Nephron (organoid): ENCODE measurements at regions not wholly inside any gene's neighbourhood (a gene's known extent, or its start where the extent isn't known, plus 50 kb on each side); places are given as distances from the start of the nearest gene placed in this dataset.

ENCODE experiments used
- H3K27ac Mint-ChIP-seq, 3 experiments: 2 replicates each; pipeline ENCODE4 v1.8.0; 2020; ENCODE audit warnings: mixed read lengths in 3 of 3, mild to moderate bottlenecking in 2 of 3, moderate library complexity in 1 of 3
- H3K27me3 Mint-ChIP-seq: 2 replicates; pipeline ENCODE4 v1.8.0; 2021; ENCODE audit warnings: low read depth, mild to moderate bottlenecking, moderate library complexity, mixed read lengths
- H3K36me3 Mint-ChIP-seq: 2 replicates; pipeline ENCODE4 v1.8.0; 2020; ENCODE audit warnings: low read depth, mixed read lengths
- H3K4me1 Mint-ChIP-seq: 2 replicates; pipeline ENCODE4 v1.8.0; 2020; ENCODE audit warnings: mixed read lengths
- H3K4me3 Mint-ChIP-seq, 3 experiments: 2 replicates each; pipeline ENCODE4 v1.8.0; 2020; ENCODE audit warnings: mild to moderate bottlenecking in 3 of 3, mixed read lengths in 3 of 3, moderate library complexity in 2 of 3
- H3K9me3 Mint-ChIP-seq: 2 replicates; pipeline ENCODE4 v1.8.0; 2020; ENCODE audit warnings: mixed read lengths
- TF ChIP-seq, protein P1 (sequence below), 3 experiments: fragments of 200-600 bp; sonication (generic); IDR thresholded peaks; one replicate each; pipeline ENCODE4 v1.5.0; 2021; ENCODE audit warnings: antibody characterized with exemption in 3 of 3; ENCODE audit not compliant: unreplicated experiment in 3 of 3

DNA sequence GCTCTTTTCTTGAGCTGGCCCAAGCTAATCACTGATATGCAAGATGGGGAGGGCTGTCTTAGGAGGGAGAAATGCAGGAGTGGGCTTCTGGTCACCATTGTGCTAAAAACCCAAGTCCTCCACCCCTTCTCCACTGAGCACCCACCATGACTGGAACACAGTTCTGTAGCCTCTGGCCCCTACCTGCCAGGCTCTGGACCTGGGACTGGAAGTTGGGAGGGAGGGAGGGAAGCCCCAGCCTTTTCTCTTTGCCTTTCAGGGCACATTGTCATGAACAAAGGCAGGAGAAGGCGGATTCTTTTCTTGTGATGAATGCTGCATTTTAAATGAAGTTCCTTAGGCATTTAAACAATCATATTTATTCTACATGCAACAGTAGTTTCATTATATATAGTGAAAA lies 559.1 kb upstream of the TRPC7 start:
- H3K36me3 Mint-ChIP-seq, result no peaks in the 10 kb centered on the region
- H3K4me1 Mint-ChIP-seq, result peaks cover 7% of the 10 kb centered on the region
- TF ChIP-seq, protein P1, sequence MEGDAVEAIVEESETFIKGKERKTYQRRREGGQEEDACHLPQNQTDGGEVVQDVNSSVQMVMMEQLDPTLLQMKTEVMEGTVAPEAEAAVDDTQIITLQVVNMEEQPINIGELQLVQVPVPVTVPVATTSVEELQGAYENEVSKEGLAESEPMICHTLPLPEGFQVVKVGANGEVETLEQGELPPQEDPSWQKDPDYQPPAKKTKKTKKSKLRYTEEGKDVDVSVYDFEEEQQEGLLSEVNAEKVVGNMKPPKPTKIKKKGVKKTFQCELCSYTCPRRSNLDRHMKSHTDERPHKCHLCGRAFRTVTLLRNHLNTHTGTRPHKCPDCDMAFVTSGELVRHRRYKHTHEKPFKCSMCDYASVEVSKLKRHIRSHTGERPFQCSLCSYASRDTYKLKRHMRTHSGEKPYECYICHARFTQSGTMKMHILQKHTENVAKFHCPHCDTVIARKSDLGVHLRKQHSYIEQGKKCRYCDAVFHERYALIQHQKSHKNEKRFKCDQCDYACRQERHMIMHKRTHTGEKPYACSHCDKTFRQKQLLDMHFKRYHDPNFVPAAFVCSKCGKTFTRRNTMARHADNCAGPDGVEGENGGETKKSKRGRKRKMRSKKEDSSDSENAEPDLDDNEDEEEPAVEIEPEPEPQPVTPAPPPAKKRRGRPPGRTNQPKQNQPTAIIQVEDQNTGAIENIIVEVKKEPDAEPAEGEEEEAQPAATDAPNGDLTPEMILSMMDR (IDR thresholded peaks at IDR 0.05; ENCODE audit: unreplicated experiment in 3 of 3), result no peak
- H3K27ac Mint-ChIP-seq, result no peak overlapping the region
- no peaks in the 10 kb centered on the region for H3K9me3 Mint-ChIP-seq
- peaks cover 4% of the 10 kb centered on the region for H3K27me3 Mint-ChIP-seq
- no peak overlapping the region for H3K4me3 Mint-ChIP-seq

DNA sequence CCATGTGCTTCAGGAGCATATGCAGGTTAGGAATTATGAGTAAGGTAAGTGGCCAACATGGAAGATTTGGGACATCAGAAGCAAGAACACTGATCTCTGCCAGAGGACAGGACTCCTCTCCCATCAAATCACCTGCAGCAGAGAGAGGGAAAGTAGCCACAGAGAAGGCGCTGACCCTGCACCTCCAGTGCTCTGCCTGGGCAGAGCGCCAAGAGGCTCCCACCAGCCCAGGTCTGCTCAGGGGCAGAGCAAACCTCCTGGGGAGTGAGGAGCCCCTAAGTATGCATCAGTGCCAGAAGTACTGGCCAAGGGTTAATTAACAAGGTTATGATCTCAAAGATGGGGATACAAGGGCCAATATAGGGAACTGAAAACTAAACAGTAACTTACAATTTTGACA lies 545.3 kb upstream of the TRPC7 start:
- peaks cover 12% of the 10 kb centered on the region for H3K4me1 Mint-ChIP-seq
- H3K27ac Mint-ChIP-seq, result no peak overlapping the region
- H3K9me3 Mint-ChIP-seq, result peaks cover 3% of the 10 kb centered on the region
- no peaks in the 10 kb centered on the region for H3K27me3 Mint-ChIP-seq
- TF ChIP-seq, protein P1 (IDR thresholded peaks at IDR 0.05; ENCODE audit: unreplicated experiment in 3 of 3), result no peak
- H3K4me3 Mint-ChIP-seq, result no peak overlapping the region
- H3K36me3 Mint-ChIP-seq, result no peaks in the 10 kb centered on the region

DNA sequence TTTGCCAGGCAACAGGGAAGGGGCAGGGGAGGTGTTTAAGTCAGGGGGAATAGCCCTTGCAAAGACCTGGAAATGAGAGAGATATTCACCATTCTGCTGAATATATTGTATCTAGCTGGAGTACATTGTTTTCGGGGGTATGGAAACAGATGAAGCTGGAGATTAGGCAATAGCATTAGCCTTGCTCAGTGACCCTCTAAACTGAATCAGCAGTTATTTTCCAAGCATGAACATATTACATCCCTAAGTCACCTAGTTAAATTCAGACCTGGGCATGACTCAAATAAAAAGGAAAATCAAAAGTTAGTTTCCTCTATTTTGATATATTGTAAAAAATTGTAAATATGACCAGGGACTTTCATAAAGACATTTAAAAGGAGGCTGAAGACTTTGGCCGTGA lies 544.6 kb upstream of the TRPC7 start:
- H3K4me1 Mint-ChIP-seq, result peaks cover 12% of the 10 kb centered on the region
- no peak overlapping the region for H3K4me3 Mint-ChIP-seq
- no peak overlapping the region for H3K27ac Mint-ChIP-seq
- TF ChIP-seq, protein P1 (IDR thresholded peaks at IDR 0.05; ENCODE audit: unreplicated experiment in 3 of 3), result no peak
- H3K9me3 Mint-ChIP-seq, result peaks cover 3% of the 10 kb centered on the region
- no peaks in the 10 kb centered on the region for H3K36me3 Mint-ChIP-seq
- no peaks in the 10 kb centered on the region for H3K27me3 Mint-ChIP-seq

DNA sequence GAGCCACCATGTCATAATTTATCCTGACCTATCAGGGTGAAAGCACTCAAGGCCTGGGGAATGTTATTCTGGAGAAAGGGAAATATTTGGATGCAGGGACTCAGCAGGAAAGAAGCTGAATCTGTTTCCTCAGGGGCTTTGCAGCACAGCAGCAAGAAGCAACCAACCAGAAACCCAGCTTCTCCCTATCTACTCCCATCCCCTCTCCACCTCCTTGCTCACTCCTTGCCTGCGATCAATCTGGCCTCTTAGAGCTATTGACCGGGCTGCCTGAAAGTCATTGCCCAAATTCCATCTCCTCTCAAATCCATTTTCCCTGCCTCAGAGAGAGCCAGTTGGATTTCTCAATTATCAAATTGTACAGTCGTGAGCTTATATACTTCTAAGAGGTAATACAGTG lies 542.0 kb upstream of the TRPC7 start:
- Mint-ChIP-seq H3K9me3 (peaks cover 3% of the 10 kb centered on the region), H3K4me3 (no peak overlapping the region), H3K36me3 (no peaks in the 10 kb centered on the region), H3K27ac (no peak overlapping the region), H3K4me1 (peaks cover 12% of the 10 kb centered on the region), H3K27me3 (no peaks in the 10 kb centered on the region)
- TF ChIP-seq, protein P1 (IDR thresholded peaks at IDR 0.05; ENCODE audit: unreplicated experiment in 3 of 3), result no peak

DNA sequence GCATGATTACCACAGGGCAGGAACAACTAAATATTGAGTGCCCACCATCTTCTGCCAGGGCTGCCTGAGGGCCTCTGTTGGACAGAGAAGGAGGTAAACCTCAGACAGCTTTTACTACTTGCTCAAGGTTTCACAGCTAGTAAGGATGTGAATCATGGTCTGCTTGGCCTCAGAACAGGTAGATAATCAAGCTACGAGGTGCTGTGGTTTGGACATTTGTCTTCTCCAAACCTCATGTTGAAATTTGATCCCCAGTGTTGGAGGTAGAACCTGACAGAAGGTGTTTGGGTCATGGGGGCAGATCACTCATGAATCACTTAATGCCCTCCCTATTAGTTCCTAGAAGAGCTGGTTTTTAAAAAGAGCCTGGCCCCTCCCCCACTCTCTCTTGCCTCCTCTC lies 541.2 kb upstream of the TRPC7 start:
- TF ChIP-seq, protein P1 (IDR thresholded peaks at IDR 0.05; ENCODE audit: unreplicated experiment in 3 of 3), result no peak
- Mint-ChIP-seq H3K27ac (no peak overlapping the region), H3K9me3 (peaks cover 8% of the 10 kb centered on the region), H3K36me3 (no peaks in the 10 kb centered on the region), H3K4me1 (peaks cover 12% of the 10 kb centered on the region), H3K27me3 (no peaks in the 10 kb centered on the region), H3K4me3 (no peak overlapping the region)

DNA sequence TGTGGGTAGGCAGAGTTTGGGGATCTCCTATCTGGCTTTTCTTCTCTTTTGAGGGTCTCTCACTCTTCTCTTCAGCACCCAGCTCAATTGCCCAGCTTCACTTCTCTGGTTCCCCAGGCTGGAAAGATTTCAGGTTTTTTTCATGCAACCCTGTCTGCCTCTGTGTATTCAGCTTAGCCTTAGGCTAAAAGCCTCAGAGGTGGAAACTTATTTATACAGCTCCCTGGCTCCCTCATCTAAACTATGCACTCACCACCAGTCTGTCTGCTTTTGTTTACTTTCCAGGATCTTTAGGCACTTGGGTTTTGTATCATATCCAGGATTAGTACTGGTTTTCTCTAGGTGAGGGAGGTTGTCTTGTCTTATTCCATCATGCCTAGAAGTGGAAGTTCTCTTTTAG lies 540.2 kb upstream of the TRPC7 start:
- no peak overlapping the region for H3K27ac Mint-ChIP-seq
- no peaks in the 10 kb centered on the region for H3K27me3 Mint-ChIP-seq
- no peaks in the 10 kb centered on the region for H3K36me3 Mint-ChIP-seq
- H3K9me3 Mint-ChIP-seq, result peaks cover 17% of the 10 kb centered on the region
- TF ChIP-seq, protein P1 (IDR thresholded peaks at IDR 0.05; ENCODE audit: unreplicated experiment in 3 of 3), result no peak
- H3K4me1 Mint-ChIP-seq, result peaks cover 12% of the 10 kb centered on the region
- no peak overlapping the region for H3K4me3 Mint-ChIP-seq
